ENCODE measurements at regions not wholly inside any gene's neighbourhood (a gene's known extent, or its start where the extent isn't known, plus 50 kb on each side); places are given as distances from the start of the nearest gene placed in this dataset.

DNA sequence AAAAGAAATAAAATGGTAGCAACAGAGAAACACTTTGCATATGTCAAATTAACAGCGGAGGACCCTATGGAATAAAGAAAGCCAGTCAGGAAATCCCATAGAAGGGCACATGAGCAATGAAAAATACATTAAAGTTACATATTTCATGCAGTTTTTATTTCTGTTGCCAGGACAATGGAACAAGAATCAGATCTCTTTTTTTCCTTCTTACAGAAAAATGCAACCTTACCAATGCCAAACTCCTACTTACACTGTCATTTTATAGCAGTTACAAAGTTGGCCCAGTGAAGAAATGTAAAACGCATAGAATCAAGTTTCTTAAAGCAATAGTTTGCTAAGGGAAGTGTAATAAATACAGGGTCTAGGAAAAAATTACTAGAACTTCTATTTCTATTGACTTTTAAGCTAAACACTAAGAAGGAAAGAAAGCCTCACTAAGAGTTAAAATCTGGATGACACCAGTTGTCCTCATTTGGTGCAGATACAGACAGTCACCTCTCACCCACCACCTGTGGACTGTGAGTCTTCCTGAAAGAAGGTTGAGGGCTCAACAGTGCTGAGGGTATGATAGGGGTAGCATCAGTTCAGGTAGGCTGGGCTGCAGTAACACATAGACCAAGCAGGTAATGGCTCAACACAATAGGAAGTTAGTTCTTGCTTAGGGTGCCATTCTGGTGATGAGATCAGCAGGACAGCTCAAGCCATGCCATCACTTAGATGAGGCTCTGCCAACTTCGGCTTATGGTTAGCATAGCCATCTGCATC is 224.6 kb downstream of the ANAPC10 start:
- TF ChIP-seq, protein P1, sequence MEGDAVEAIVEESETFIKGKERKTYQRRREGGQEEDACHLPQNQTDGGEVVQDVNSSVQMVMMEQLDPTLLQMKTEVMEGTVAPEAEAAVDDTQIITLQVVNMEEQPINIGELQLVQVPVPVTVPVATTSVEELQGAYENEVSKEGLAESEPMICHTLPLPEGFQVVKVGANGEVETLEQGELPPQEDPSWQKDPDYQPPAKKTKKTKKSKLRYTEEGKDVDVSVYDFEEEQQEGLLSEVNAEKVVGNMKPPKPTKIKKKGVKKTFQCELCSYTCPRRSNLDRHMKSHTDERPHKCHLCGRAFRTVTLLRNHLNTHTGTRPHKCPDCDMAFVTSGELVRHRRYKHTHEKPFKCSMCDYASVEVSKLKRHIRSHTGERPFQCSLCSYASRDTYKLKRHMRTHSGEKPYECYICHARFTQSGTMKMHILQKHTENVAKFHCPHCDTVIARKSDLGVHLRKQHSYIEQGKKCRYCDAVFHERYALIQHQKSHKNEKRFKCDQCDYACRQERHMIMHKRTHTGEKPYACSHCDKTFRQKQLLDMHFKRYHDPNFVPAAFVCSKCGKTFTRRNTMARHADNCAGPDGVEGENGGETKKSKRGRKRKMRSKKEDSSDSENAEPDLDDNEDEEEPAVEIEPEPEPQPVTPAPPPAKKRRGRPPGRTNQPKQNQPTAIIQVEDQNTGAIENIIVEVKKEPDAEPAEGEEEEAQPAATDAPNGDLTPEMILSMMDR (IDR thresholded peaks at IDR 0.05; ENCODE audit: extremely low read depth in 1 of 2, insufficient read depth in 1 of 2, low read depth in 1 of 2, low read length in 2 of 2): no peak
- TF ChIP-seq FOS (IDR thresholded peaks at IDR 0.05; ENCODE audit: borderline replicate concordance, insufficient read depth, low read length) (no peak), EZH2 (IDR thresholded peaks at IDR 0.05; ENCODE audit: borderline replicate concordance, low read depth, low read length, severe bottlenecking) (no peak), POLR2A (IDR thresholded peaks at IDR 0.05; ENCODE audit: low read depth, low read length) (no peak), POLR2AphosphoS5 (IDR thresholded peaks at IDR 0.05; ENCODE audit: insufficient read depth, low read depth, low read length) (no peak)
